SK-N-SH treated with all-trans-retinoic acid at 6 μM for 48 hours (cell line): ENCODE measurements at regions not wholly inside any gene's neighbourhood (a gene's known extent, or its start where the extent isn't known, plus 50 kb on each side); places are given as distances from the start of the nearest gene placed in this dataset.

Experiments used
- ESRRG ChIP-seq: fragments of 250-450 bp; sonication (Bioruptor Pico); IDR thresholded peaks from 2 replicates; pipeline ENCODE4 v1.6.1; 2021; ENCODE audit warnings: mild to moderate bottlenecking
- GLIS3 ChIP-seq: fragments of 250-450 bp; sonication (Bioruptor Pico); IDR thresholded peaks from 2 replicates; pipeline ENCODE4 v1.5.0; 2020; ENCODE audit warnings: mild to moderate bottlenecking, moderate library complexity
- PPARA ChIP-seq: fragments of 250-450 bp; sonication (Bioruptor Pico); IDR thresholded peaks from 2 replicates; pipeline ENCODE4 v1.5.0; 2020; ENCODE audit warnings: mild to moderate bottlenecking, borderline replicate concordance
- TOX ChIP-seq: fragments of 250-450 bp; sonication (Bioruptor Pico); IDR thresholded peaks from 2 replicates; pipeline ENCODE4 v1.8.0; 2021; ENCODE audit warnings: mild to moderate bottlenecking, moderate library complexity, borderline replicate concordance

GRCh38 chr12:31821484-31821883 lies 92.7 kb upstream of the AMN1 start:
- TF ChIP-seq PPARA (no peak), TOX (CRISPR knock-in tag) (no peak), ESRRG (CRISPR knock-in tag) (no peak), GLIS3 (CRISPR knock-in tag) (no peak)
